ENCODE measurements at regions not wholly inside any gene's neighbourhood (a gene's known extent, or its start where the extent isn't known, plus 50 kb on each side); places are given as distances from the start of the nearest gene placed in this dataset.

DNA sequence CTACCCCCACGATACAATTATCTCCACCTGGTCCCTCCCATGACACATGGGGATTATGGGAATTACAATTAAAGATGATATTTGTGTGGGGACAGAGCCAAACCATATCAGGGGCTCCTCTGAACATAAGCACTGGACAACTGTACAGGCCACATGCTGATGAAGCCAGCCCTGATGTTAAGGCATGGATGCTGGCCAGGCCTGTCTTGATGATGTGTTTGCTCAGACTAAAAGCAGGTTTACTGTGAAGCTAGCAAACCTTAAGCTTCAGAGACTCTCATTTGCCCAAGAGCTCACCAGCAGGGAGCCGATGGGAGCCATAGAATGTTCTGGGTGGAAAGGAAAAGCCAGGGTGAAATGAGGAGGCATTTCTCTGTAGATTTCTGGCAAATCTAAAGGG lies 135.3 kb upstream of the KCNK1 start:
- no peak for TF ChIP-seq CTCF (IDR thresholded peaks at IDR 0.05; ENCODE audit: insufficient read depth, low read length)
- TF ChIP-seq, protein P1, sequence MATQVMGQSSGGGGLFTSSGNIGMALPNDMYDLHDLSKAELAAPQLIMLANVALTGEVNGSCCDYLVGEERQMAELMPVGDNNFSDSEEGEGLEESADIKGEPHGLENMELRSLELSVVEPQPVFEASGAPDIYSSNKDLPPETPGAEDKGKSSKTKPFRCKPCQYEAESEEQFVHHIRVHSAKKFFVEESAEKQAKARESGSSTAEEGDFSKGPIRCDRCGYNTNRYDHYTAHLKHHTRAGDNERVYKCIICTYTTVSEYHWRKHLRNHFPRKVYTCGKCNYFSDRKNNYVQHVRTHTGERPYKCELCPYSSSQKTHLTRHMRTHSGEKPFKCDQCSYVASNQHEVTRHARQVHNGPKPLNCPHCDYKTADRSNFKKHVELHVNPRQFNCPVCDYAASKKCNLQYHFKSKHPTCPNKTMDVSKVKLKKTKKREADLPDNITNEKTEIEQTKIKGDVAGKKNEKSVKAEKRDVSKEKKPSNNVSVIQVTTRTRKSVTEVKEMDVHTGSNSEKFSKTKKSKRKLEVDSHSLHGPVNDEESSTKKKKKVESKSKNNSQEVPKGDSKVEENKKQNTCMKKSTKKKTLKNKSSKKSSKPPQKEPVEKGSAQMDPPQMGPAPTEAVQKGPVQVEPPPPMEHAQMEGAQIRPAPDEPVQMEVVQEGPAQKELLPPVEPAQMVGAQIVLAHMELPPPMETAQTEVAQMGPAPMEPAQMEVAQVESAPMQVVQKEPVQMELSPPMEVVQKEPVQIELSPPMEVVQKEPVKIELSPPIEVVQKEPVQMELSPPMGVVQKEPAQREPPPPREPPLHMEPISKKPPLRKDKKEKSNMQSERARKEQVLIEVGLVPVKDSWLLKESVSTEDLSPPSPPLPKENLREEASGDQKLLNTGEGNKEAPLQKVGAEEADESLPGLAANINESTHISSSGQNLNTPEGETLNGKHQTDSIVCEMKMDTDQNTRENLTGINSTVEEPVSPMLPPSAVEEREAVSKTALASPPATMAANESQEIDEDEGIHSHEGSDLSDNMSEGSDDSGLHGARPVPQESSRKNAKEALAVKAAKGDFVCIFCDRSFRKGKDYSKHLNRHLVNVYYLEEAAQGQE (IDR thresholded peaks at IDR 0.05; ENCODE audit: insufficient replicate concordance, low read depth), result no peak
- no peak for TF ChIP-seq POLR2AphosphoS5 (IDR thresholded peaks at IDR 0.05; ENCODE audit: low read depth)
- TF ChIP-seq GABPA (IDR thresholded peaks at IDR 0.05; ENCODE audit: low read depth), result no peak
